NCI-H1105 treated with DMSO at 0.1 percent for 48 hours (cell line): ENCODE measurements at regions not wholly inside any gene's neighbourhood (a gene's known extent, or its start where the extent isn't known, plus 50 kb on each side); places are given as distances from the start of the nearest gene placed in this dataset.

Experiments
- DNase-seq: peaks from one replicate; lab custom pipeline; 2025; lab: John Stamatoyannopoulos, UW

DNA sequence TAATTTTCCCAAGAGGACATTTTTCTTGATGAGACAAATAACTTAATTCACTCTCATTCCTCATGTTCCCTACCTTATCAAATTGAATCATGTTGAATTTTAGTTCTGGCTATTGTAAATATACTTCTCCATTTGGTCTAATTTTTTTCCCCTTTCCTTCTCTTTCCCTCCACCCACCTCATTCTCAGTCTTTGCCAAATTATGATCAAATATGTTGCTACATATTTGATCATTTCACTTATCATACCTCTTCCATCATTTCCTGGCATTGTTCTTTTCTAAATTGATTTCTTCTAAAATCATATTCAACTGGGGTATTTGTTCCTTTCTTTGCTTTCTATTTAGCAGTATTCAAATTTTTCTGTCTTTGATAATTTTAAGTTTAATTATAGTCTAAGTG, 52.3 kb downstream of the HDGFL1 start:
- DNase-seq: no peak

DNA sequence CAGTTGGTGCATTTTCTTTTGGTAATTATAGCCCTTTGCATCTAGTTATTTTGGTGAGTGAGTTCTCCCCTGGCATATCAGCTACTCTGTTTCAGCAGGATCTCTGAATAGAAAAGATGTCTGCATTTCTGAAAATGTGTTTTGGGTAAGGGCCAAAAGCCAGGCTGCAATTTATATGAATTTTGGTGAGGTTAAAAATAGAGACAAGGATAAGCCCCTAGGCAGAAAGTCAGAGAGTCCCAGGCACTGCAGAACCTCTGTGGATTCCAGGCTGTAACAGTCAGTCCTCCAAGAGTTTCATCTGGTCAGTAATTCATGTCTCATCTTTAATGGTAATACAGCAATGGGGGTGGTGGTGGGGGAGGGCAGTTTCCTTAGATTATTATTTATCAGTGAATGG, 53.0 kb downstream of the HDGFL1 start:
- DNase-seq: peak; percentile 14

GRCh38 chr6:22622813-22623212, 53.4 kb downstream of the HDGFL1 start:
- no peak for DNase-seq

- DNase-seq: no peak
These were observed 58.3 kb downstream of the HDGFL1 start for GRCh38 chr6:22627644-22628043.

DNA sequence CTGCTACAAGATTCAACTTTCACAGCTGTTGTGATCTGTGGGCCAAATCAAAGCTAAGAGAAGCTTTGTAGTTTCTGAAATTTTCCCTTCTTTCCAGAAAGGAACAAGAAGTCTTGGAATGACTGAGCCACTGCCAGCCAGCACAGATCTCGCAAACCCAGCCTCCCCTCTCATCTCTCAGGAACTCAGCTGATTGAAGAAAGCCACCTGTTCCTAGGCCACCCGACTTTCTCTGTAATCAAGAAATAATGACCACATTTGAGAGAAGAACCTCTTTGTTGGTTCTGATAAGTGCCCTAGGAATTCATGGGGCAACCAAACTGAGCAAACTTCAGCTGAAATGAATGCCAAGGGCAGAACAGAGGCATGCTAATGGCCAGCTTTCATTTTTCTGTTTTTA, 61.7 kb downstream of the HDGFL1 start:
- no peak for DNase-seq

DNA sequence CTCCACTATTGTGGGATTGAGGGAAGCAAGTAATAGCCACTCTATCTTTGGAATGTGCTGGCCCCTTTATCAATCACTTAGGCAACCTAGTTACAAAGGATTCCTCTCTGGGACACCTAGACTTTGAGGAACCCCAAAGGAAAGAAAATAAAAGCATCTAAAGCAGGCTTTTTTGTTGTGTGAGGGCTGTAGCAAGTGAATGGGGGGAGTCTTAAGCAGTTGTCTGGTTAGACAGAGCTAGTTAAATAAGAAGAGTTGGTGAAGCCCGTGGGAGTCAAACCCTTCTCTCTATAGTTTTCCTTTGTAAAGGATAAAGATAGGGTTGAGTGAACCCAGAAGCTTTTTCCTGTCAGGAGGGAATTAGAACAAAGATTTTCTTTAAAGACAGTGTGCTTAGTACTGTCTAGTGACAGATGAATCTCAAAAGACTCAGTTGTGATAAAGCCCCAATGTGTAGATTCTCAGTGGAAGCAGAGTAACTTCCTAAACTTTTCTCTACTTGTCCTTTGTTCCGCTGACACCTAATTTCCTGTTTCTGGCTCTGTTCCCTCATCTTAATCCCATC, 63.3 kb downstream of the HDGFL1 start:
- DNase-seq: no peak

- no peak for DNase-seq
These were observed 67.1 kb downstream of the HDGFL1 start for GRCh38 chr6:22636452-22636851.

DNA sequence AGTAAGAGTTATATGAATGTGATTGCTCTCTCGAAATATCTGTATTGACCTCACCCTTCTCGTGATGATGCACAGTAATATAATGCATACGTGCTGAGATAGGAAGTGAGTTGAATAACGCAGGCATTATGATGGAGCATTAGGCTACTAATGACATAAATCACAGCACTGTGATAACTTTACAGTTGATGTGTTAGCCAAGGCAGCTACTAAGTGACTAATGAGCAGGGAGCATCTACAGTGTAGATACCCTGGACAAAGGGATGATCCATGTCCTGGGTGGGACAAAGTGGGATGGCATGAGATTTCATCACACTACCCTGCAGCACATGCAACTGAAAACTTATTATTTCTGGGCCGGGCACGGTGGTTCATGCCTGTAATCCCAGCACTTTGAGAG, 68.4 kb downstream of the HDGFL1 start:
- no peak for DNase-seq

GRCh38 chr6:22638320-22638719, 69.0 kb downstream of the HDGFL1 start:
- no peak for DNase-seq

DNA sequence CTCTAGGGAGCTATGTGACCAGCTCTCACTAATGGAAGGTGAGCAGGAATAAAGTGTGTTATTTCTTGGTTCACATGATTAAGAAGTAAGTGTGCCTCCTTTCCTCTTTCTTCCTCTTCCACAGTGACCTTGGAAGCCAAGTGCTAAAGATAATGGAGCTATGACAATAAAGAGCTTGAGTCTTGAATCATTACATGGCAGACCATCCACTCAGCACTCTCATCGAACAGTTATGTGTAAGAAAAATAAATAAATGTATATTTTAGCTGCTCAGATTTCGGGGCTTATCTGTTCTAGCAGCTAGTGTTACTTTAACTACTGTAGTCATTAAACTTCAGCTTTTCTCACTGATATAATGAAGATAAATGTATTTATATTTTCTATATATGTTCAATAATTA, 72.9 kb downstream of the HDGFL1 start:
- no peak for DNase-seq

DNA sequence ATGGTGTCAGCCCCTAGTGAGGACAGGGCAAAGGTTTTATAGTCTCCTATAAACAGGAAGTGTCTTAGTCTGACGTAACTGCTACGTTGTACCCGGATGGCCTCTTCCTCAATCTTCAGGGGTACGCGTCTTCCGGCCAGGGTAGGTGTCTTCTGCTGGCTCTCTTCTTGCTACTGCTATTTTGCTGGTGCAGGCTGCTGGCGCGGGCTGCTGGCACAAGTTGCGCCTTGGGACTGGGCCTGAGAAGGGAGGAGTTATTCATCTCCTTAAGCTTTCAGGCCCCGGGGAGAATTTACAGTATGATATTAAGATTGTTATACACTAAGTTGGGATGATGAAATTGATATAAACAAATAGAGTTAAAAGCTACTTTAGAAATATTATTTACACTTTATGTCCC, 74.4 kb downstream of the HDGFL1 start:
- DNase-seq: no peak

- DNase-seq: peak; percentile 54
These were observed 78.4 kb downstream of the HDGFL1 start for GRCh38 chr6:22647719-22648118.

DNA sequence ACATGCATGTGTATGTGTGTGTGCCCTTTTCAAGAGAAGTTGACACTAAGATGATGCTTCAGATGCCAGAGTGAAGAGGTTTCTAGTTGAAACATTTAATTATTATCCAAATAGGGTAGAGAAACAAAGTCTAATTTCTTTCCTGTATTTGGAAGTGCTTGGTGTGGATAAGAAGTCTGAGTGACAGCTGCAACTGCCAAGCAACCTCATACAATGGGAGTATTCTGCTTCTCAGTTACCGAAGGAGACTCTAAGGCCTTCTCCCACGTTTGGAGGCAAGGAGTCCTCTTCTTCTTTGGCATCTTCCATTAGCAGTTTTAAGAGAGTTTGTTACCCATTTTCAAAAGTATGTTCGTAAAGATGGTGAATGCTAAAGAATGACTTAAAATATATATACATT, 82.4 kb downstream of the HDGFL1 start:
- DNase-seq: no peak

DNA sequence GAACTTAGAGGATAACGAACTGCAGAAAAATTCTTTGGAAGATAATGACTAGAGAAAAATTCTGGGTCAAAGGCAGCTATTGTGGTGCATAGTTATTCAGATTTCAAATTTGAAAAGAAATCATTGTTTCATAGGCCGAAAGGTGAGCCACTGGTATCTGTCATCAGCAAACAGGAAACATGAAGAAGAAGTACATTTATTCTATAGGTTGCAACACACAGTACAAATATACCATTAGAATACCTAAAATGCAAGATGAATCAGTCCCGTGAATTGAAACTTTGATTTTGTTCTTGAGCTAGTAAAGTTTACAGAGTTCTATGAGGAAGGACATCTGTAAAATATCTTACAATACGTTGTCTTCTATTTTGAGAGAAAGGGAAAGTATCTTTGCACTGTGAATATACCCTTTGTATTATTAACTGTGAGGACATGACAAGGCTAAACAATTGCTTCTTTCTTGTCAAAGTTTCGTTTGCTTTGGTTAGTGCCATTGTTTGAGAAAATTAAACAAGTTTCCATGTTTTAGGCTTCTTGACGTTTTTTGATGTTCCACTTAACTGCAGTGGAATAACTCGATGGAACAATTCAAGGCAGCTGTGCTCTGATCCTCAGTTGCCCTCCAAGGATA, 84.7 kb downstream of the HDGFL1 start:
- DNase-seq: no peak

DNA sequence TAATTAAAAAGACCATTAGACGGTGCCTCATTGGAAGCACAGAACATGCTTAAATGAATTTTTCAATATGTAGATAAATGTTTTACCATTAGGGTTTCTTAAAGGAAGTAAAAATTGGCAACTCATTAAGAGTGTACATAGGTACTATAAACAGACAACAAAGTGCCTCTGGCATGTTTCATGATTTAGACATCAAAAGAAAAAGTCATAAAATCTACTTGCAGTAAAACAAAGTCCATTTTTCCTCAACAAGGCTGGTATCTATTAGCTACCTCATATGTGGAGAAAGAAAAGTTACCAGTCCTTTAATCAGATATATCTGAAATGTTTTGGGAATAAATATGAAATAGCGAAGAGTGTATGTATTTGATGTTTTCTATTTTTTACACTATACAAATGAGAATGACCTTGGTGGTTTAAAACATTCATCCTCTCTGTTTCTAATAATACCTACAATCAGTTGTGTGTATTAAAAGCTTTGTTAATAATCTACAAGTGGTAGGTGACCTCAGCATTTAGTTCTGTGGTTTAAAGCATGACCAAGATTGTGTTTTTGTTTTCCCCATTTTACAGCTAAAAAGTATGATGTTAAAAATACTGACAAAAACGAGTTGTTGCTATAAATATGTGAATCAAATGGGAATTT, 87.5 kb downstream of the HDGFL1 start:
- no peak for DNase-seq

- no peak for DNase-seq
These were observed 88.1 kb downstream of the HDGFL1 start for GRCh38 chr6:22657352-22657980.

DNA sequence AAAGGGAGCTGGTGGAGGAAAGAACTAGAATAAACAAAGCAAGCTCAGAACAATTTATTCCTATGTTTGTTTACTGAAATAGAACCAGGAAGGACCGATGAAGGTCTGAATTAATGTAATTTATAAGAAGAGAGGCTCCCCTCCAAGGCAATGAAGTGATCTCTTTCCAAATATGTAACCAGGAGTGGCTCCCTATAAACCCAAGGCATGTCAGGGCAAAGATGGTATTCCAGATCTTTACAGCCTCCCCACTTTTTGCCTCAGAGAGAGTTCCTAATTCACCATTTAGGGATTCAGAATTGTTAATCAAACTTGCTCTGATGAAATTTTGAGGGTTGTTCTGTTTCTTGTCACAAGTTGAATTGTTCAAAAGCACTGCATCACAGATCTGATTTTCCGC, 88.8 kb downstream of the HDGFL1 start:
- no peak for DNase-seq

DNA sequence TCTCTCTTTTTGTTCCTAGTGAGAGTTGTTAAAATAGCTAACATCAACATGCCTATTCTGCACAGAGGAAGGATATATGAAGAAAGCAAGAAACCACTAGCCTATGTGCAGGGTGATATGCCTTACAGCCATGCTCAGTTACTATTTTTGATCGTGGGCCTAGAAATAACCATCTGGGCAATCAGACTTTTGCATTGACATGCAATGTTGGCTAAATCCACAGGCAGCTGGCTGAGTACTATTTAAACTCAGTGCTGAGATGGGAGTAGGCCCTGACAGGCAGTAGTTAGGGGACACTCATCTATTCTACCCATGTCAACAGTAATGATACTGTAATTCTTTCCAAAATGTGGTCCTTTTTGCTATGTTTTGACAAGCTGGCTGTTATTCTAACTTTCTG, 89.6 kb downstream of the HDGFL1 start:
- DNase-seq: no peak

DNA sequence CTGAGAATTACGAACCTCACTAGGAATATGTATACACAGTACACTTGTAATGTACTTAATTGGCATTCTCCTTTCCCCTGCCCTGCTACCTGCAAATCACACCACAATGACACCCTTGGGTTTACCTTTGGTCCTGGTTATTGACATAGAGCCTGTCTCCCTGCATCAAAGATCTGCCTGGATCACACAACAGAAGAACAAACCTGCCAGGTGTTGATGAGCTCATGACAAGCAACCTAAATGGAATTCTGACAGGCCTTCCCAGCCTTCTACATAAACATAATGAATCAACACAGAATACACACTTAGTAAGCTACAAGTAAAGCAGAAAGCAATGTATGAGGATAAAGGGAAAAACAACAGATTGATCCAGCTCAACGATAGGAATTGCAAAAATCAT, 95.6 kb downstream of the HDGFL1 start:
- DNase-seq: no peak

- DNase-seq: no peak
These were observed 96.7 kb downstream of the HDGFL1 start for GRCh38 chr6:22666021-22666420.

DNA sequence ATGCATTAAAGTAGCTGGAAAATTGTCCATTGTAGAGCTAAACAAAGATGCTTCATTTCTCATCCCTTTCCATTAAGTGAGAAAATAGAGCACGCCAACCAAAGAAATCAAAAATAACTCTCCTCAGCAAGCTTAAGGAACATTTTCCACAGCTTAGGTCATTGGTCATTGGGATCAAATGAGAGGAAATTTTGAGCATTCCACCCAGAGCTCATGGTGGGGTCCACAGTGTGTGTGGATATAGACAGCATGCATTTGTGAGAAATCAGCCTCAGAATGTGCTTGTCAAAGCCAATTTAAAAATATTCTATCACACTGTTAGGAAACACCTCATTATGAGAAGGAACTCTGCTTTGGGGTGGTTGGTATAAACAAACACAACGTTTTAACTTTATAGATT, 97.2 kb downstream of the HDGFL1 start:
- no peak for DNase-seq

DNA sequence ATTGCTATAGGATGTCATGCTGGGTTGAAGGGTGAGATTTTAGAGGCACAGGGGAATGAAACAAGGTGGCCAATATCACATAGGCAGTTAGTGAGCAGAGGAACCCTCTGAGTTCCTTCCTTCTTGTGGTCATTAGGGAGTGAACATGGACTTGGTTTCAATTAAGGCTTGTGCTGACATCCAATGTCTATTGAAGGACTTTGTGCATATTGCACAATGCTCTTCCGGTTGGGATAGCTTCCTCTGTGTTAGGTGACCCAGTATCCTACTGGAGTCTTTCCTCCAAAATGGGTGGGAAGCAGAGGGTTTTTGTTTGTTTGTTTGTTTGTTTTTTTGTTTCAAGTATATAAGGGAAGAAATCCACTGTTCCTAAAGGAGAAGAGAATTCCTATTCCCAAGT, 98.5 kb downstream of the HDGFL1 start:
- no peak for DNase-seq

DNA sequence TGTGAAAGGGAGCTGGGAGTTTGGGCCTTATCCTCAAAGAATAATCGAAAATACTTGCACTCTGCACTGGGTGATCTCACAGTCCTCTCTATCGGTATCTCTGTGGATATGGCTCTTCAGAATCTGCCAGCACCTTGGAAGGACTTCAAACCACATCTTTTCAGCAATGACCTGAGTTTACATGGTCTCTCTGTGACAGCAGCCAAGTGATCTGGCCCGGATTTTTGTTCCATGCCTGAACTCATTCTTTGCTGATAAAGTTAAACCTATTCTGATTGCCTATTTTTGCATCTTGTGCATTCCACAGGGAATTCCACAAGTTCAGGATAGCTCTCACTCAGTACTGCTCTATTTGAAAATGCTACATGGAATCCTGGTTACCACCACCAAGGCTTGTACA, 98.9 kb downstream of the HDGFL1 start:
- DNase-seq: no peak
